ENCODE measurements at regions not wholly inside any gene's neighbourhood (a gene's known extent, or its start where the extent isn't known, plus 50 kb on each side); places are given as distances from the start of the nearest gene placed in this dataset.

- no peaks in the 10 kb centered on the region for H3K36me3 ChIP-seq (ENCODE audit: insufficient read depth, low read length)
- H3K4me3 ChIP-seq = no peak overlapping the region
- DNase-seq (ENCODE audit: low read depth, low spot score) = no peak
- H3K9ac ChIP-seq (ENCODE audit: insufficient read length) = no peak overlapping the region
- H3K9me3 ChIP-seq (ENCODE audit: low read depth, low read length) = peaks cover 5% of the 10 kb centered on the region
- no peak overlapping the region for H3K27ac ChIP-seq
- TF ChIP-seq POLR2AphosphoS5 (IDR thresholded peaks at IDR 0.05; ENCODE audit: borderline replicate concordance, low read depth, low read length) (no peak), EZH2 (IDR thresholded peaks at IDR 0.05) (no peak), FOXP2 (optimal IDR thresholded peaks at IDR 0.05; ENCODE audit: control extremely low read depth, extremely low read length, insufficient read depth) (no peak)
These were observed 56.0 kb upstream of the MSX2 start for GRCh38 chr5:174668349-174668748.
